Spinal cord (tissue), 9 donors: ENCODE measurements at regions not wholly inside any gene's neighbourhood (a gene's known extent, or its start where the extent isn't known, plus 50 kb on each side); places are given as distances from the start of the nearest gene placed in this dataset.
A peak's percentile ranks its signal among the peaks of the same experiment; 100 is the strongest.

ENCODE experiments used
- DNase-seq, 6 donors: peaks; one replicate each; pipeline versions ENCODE4 v3.0.0 to v3.0.0-alpha.2; 2013 to 2015; ENCODE audit warnings: low spot score in 6 of 6, low read depth in 4 of 6
- H3K27ac ChIP-seq: one replicate; pipeline ENCODE4 v1.5.1; 2013; ENCODE audit warnings: low read depth, low read length, control low read depth
- H3K27me3 ChIP-seq: one replicate; pipeline ENCODE4 v1.6.1; 2013; ENCODE audit warnings: low read length; ENCODE audit not compliant: control insufficient read depth, insufficient read depth
- H3K36me3 ChIP-seq: one replicate; pipeline ENCODE4 v1.6.1; 2013; ENCODE audit warnings: low read length; ENCODE audit not compliant: control insufficient read depth, insufficient read depth
- H3K4me1 ChIP-seq: one replicate; pipeline ENCODE4 v1.6.1; 2013; ENCODE audit warnings: low read length; ENCODE audit not compliant: control insufficient read depth, insufficient read depth
- H3K4me3 ChIP-seq: one replicate; pipeline ENCODE4 v1.5.1; 2013; ENCODE audit warnings: low read depth, low read length, control low read depth
- H3K9me3 ChIP-seq: one replicate; pipeline ENCODE4 v1.6.1; 2013; ENCODE audit warnings: low read length; ENCODE audit not compliant: control insufficient read depth, insufficient read depth
- WGBS: methylation state at CpG from one replicate; pipeline ENCODE4 v1.1.5; 2013; ENCODE audit warnings: missing lambda C conversion rate; ENCODE audit not compliant: insufficient coverage; 5-methylcytosine and 5-hydroxymethylcytosine counted together
- donor health status: healthy.

DNA sequence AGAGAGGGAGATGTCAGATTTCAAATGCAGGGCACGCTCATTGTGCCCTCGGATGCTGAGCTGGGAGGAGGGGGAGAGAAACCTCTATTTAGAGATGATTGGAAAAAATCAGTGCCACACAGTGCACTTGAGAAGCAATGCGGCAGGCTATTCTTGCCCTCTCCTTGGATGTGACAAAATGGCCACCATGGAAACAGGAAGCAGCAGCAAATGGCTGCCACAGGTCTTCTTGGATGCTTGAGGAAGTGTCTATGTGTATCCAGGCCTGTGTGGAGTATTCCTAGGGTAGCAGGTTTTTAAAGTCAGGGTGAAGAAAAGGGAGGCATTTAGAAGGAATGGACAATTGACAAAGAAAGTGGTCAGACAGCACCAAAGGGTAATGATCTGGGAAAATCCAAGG lies 340.1 kb upstream of the ZFHX3 start:
- Histone ChIP-seq H3K36me3 (no peaks in the 10 kb centered on the region), H3K9me3 (no peaks in the 10 kb centered on the region), H3K4me1 (peaks cover 16% of the 10 kb centered on the region), H3K27me3 (no peaks in the 10 kb centered on the region), H3K27ac (no peak overlapping the region), H3K4me3 (no peak overlapping the region)
- WGBS: 95% methylated on average over 3 of the region's 3 CpGs
- no peak for DNase-seq

DNA sequence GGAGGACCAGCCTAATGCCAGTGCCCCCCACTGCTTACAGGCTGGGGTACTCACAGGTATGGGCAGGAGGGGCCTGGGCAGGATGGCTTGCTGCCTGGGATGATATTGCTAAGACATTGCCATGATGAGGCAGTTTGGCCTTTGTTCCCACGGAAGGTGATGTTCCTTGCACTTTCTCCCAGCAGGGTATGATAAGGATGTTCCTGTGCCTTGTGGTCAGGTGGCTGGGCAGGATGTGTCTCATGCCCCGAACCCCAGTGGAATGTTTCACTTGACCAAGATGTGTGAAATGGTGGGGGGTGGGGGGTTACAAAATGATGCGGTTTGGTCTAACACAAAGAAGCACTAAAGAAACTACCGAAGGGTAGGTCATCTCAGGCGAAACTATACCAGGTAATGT lies 337.8 kb upstream of the ZFHX3 start:
- no peaks in the 10 kb centered on the region for H3K27me3 ChIP-seq
- no peak overlapping the region for H3K4me3 ChIP-seq
- WGBS: 96% methylated on average over 4 of the region's 5 CpGs
- H3K27ac ChIP-seq: no peak overlapping the region
- no peak for DNase-seq
- no peaks in the 10 kb centered on the region for H3K9me3 ChIP-seq
- H3K36me3 ChIP-seq: no peaks in the 10 kb centered on the region
- peaks cover 19% of the 10 kb centered on the region for H3K4me1 ChIP-seq

DNA sequence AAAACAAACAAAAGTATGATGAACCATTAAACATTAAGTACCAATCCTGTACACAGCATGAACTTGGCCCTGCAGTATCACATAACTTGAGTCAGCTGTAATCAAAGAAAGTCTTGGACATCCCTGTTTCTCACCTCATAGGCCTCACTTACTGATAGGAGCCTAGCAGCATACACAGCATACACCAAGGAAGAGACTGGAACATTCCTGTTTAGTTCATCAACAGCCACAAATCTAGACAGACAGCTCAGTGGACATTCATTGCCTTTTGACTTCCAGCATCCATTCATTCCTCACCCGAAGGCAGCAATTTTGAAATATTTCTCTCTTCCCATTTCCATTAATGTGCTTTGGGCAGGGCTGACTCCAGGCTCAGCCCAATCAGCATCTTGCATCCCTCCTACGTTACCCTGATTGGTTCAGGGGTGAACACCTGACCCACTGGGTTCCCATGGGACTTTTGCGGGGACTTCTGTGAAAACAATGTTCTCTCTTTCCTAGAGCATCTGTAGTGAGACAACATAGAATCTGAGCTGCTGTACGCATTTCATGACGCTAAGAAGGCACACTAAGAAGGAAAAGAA lies 336.7 kb upstream of the ZFHX3 start:
- H3K36me3 ChIP-seq: no peaks in the 10 kb centered on the region
- H3K4me3 ChIP-seq: no peak overlapping the region
- no peak overlapping the region for H3K27ac ChIP-seq
- WGBS: 90% methylated on average over 5 of the region's 5 CpGs
- no peaks in the 10 kb centered on the region for H3K27me3 ChIP-seq
- H3K4me1 ChIP-seq: peaks cover 19% of the 10 kb centered on the region
- H3K9me3 ChIP-seq: no peaks in the 10 kb centered on the region
- peak in 1 of 6 donors; percentile 35 for DNase-seq

DNA sequence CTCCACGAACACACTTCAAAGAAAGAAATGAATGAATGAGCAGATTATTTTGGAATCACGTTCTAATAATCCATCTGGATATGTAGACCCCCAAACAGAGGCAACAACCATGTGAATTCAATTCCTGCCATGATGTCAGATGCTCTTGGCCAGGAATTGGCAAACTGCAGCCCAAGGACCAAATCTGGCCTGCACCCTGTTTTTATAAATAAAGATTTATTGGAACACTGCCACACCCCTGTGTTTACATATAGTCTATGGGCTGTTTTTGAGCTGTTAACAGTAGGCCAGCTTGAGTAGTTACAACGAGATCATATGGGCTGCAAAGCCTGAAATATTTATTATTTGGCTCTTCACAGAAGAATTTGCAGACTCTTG lies 336.0 kb upstream of the ZFHX3 start:
- H3K4me3 ChIP-seq: no peak overlapping the region
- peak in 1 of 6 donors; percentile 67 for DNase-seq
- peaks cover 19% of the 10 kb centered on the region for H3K4me1 ChIP-seq

DNA sequence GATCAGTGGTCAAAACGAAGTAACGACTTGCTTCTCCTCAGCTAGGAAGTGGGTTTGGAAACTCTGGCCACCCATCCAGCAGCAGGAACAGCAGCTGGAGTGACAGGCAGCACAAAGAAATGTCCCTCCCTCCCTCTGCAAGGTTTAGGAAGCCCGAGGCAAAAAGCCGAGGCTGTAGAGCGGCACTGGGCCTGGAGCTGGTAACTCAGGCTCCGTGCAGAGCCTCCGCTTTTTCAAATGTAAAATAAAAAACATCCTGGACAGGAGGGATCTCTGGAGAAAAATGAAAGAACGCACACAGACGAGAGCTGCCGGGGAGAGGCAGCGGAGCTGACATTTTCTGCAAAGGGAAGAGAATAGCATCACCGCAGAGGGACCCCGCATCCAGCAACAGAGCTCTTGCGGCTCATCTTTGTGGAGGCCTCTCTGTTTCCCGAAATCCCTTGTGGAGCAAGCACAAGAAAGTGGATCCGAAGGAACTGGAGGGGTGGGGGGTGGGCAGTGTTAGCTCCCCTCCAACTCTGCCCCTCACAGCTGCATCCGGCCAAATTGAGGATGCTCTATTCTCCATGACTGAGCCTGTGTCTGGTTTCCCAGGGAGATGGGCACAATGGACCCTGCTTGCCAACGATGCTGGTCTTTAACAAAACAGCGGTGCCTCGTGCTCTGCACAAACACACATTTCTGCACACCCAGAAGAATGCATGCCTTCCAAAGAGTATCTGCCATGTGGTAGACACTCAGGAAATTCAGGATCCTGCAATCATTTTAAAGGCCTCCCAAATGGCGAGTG lies 335.5 kb upstream of the ZFHX3 start:
- 13% methylated on average over 14 of the region's 21 CpGs for WGBS
- H3K27me3 ChIP-seq: no peaks in the 10 kb centered on the region
- no peak overlapping the region for H3K4me3 ChIP-seq
- peaks cover 19% of the 10 kb centered on the region for H3K4me1 ChIP-seq
- no peak overlapping the region for H3K27ac ChIP-seq
- H3K9me3 ChIP-seq: no peaks in the 10 kb centered on the region
- no peaks in the 10 kb centered on the region for H3K36me3 ChIP-seq
- DNase-seq: peak; percentile 53 to 90 (median 58)

More for the DNA sequence above, 336.0 kb upstream of the ZFHX3 start:
- Histone ChIP-seq H3K27me3 (no peaks in the 10 kb centered on the region), H3K9me3 (no peaks in the 10 kb centered on the region), H3K27ac (no peak overlapping the region), H3K36me3 (no peaks in the 10 kb centered on the region)
- WGBS: 49% methylated on average over 2 of the region's 3 CpGs

DNA sequence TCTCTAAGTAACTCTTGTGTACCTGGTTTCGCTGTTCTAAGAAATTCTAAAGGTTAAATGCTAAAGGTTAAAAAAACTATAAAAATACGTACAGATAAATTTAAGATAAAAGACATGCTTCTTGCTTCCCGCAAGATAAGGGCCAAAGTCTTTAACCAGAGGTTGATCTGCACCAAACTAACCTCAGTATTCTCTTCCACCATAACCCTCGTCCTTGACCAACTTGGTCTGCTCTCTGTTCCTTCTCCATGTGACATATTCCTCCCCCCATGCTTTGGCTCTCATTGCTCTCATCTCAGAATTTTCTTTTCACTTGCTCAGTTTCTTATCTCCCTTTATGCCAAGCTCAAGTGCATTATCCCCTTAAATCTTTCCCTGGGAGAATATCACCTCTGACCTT lies 330.5 kb upstream of the ZFHX3 start:
- H3K36me3 ChIP-seq: no peaks in the 10 kb centered on the region
- no peak for DNase-seq

DNA sequence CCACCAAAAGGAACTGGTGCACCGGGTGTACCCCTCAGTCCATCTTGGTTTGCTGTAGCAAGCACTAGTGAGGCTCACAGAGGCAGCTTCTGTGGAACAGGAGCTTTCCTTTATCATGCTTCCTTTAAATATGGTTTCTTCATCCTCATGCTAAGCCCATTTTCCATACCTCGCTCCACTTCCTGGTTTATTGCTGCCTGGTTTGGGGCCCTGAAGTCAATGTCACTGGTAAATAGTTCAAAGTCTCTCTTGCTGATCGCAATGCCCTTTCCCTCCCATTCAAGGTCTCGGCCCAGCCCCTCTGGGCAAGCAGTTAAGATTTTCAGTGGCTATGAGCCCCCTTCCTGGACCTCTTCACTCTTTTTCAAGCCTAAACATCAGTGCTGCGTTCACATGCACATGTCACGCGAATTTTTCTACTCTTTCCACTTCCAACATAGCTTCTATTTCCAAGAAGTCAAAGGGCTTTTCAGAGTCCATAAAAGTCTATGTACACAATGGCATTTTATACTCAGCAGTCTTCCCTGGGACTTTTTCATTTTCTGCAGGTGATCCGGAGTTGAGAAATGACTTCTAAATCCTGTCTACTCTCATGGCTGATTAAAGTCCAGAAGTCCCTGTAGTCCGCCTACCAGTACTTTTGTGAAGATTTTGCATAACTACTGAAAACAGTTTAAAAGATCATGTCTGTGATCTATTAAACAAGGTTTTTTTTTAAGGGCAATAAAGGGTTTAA lies 323.8 kb upstream of the ZFHX3 start:
- Histone ChIP-seq H3K27me3 (peaks cover 2% of the 10 kb centered on the region), H3K4me3 (no peak overlapping the region), H3K9me3 (no peaks in the 10 kb centered on the region), H3K27ac (no peak overlapping the region), H3K4me1 (no peaks in the 10 kb centered on the region), H3K36me3 (no peaks in the 10 kb centered on the region)
- no peak for DNase-seq
- 88% methylated on average over 7 of the region's 9 CpGs for WGBS

More for the DNA sequence above, 330.5 kb upstream of the ZFHX3 start:
- H3K27ac ChIP-seq: no peak overlapping the region
- H3K4me3 ChIP-seq: no peak overlapping the region
- H3K27me3 ChIP-seq: no peaks in the 10 kb centered on the region
- WGBS: 100% methylated on average over 2 of the region's 4 CpGs
- no peaks in the 10 kb centered on the region for H3K9me3 ChIP-seq
- peaks cover 8% of the 10 kb centered on the region for H3K4me1 ChIP-seq

DNA sequence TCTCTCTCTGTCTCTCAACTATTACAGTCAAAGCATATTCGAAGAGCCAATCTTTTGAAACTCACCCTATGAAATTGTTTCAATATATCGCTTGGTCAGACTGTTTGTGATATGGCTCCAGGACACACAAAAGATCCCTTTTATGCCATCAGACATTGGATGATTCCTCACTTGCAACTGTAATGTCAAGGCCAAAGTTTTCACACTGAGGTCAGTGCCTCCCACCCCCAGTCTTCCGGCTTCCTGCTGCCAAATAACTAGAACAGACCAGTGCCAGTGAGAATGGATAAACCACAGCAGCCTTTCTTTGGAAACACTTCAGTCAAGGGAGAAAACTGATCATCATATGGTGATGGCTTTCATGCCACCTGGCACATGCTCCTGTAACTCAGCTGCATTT lies 321.9 kb upstream of the ZFHX3 start:
- 67% methylated on average over 1 of the region's 3 CpGs for WGBS

DNA sequence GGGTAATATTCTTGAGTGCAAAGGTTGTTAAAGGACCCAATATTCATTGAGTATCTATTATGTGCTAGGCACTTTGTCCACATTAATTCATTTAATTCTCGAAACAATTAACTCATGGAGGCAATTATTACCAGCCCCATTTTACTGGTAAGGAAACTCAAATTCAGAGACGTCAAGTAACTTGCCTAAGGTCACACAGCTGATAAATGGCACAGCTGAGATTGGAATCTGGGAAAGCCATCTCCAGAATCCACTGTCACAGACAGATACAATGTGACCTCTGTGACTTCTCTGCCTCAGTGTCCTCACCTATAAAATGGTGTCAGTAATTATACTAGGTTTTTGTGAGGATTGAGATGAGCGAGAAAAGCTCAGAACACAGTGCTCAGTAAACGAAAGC lies 320.8 kb upstream of the ZFHX3 start:
- no peaks in the 10 kb centered on the region for H3K9me3 ChIP-seq
- 100% methylated on average over 1 of the region's 4 CpGs for WGBS
- peaks cover 2% of the 10 kb centered on the region for H3K27me3 ChIP-seq
- H3K36me3 ChIP-seq: no peaks in the 10 kb centered on the region
- no peak for DNase-seq
- H3K4me3 ChIP-seq: no peak overlapping the region
- H3K27ac ChIP-seq: no peak overlapping the region
- H3K4me1 ChIP-seq: peaks cover 6% of the 10 kb centered on the region

More for the DNA sequence above, 321.9 kb upstream of the ZFHX3 start:
- H3K27me3 ChIP-seq: peaks cover 2% of the 10 kb centered on the region
- no peak for DNase-seq
- peaks cover 4% of the 10 kb centered on the region for H3K4me1 ChIP-seq
- H3K36me3 ChIP-seq: no peaks in the 10 kb centered on the region
- no peak overlapping the region for H3K27ac ChIP-seq
- no peaks in the 10 kb centered on the region for H3K9me3 ChIP-seq
- no peak overlapping the region for H3K4me3 ChIP-seq
